T1000 (cell line): ENCODE measurements at regions not wholly inside any gene's neighbourhood (a gene's known extent, or its start where the extent isn't known, plus 50 kb on each side); places are given as distances from the start of the nearest gene placed in this dataset.

Source experiments
- DNase-seq: peaks from one replicate; lab custom pipeline; 2025; ENCODE audit warnings: mixed read lengths; lab: John Stamatoyannopoulos, UW

DNA sequence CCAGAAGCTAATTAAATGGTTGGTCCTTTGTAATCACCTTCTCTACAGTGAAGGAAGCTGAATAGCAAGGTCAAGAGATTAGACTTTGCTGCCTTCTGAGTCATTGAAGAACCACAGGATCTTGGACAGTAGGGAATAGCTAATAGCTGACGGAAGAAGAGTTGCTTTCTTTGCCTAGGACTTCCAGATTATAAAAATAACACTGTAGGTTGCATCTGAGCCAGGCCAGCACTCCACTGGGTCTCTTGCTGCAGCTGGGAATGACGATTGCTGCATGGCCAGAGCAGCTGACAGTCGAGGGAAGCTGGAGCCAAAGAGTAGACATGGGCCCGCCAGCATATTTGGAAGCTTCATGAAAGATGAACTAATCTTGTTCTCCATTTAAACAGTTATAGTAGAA is 81.5 kb upstream of the KCNMB2 start:
- no peak for DNase-seq

DNA sequence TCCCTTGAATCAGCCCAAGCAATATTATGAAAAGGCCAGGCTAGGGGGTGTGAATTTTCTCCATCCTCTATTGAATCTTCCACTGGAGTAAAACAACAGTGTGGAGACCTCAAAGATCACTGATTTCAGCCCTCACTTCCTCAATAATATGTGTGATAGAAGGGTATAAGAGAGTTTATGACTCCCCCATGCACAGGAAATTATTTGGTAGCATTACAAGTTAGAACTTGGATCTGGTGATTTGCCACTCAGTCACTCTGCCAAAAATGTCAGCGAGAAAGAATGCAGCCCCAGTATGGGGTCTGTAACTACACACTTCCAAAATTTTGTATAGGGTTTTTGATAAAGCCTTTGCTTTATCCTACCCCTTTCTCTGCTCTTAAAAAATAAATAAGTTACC is 81.0 kb upstream of the KCNMB2 start:
- DNase-seq = no peak

DNA sequence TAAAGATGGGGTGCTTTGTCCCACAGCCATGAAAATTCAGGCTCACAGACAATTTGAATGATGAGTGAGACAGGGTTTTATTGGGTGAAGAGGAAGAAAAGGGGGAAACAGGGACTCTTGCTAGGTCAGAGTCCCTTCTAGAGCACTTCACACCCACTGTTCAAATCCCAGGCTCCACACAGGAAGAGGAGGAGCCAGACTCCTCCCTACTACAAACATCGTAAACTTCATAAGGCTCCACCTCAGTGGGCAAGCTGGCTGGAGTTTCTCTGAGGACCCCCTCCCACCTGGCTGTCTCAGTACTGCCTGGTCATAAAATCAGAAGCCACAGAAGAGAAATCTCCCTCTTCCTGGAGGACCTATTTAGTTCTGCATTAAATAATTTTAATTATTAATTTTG is 80.3 kb upstream of the KCNMB2 start:
- DNase-seq = no peak

DNA sequence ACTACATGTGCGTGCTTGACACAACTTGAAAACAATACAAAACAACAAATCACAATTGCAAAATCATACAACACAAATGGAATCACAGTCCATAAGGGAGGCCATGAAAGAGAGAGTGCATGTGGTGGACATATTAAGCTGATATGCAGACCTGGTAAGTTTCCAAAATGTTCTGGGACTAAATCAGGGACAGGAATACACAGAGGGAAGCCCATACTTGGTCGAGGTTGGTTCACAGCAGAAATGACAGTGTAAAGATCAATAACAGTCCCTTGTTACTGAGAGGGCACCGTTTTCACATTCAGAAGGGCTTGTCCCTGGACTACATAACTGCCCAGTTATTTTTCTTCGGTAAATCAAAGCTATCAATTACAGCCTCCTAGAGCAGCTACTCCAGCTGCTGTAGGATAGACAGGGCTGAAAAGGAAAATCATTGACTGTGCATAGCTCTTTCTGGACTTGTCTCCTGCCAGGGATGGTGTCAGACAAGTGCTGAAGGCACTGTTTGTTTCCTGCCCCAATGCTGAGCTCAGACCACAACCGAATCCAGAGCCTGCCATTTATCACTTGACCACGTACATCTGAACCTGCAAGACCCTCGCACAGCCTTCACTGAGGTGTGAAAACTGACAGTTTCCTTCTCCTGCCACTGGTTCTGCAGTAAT is 79.5 kb upstream of the KCNMB2 start:
- DNase-seq = no peak

DNA sequence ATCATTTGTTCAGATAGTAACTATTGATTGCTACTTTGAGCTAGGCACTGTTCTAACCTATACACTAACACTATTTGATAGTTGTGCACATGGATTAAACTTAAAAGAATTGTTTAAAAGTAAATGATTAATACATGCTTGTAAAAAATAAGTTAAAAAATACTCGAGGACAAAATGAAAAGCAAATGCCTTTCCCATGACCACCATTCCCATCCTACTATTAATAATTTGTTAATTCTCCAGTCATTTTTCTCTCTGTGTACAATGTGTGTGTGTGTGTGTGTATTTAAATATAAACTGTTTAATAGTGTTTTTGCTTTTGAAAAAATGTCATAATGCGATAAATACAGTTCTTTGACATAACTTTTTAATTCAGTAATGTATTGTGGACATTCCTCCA is 78.7 kb upstream of the KCNMB2 start:
- no peak for DNase-seq

DNA sequence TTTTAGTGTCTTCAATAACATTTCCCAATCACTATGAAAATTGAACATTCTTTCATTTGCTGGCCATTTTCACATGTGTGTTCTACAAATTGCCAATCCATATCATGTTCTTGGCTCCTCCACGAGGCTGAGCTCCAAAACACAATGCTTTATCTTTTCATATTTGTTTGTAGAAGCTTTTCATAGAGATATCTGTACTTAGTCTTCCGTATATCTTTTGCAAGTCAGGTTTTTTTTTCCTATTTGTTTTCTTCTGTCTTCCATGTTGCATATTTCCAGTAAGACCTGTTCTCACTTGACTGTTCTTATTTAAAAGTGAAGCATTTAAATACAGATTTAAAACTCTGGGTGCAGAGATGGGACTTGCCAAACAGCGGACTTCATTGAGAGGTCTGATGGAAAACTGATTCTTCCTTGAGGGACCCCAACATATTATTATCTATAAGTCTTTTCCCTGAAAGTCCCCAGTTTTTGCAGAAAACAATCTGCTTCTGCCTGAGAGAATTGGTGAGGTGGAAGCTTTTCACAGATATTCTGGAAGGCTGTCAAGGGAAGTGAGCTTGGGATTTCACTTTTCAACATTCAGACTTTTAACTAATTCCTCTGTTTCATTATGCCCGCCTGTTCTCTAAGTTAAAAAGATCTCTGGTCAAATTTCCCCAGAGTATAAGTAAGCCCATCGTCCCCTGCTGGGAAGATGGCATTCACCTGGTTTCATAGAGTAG is 77.8 kb upstream of the KCNMB2 start:
- no peak for DNase-seq

DNA sequence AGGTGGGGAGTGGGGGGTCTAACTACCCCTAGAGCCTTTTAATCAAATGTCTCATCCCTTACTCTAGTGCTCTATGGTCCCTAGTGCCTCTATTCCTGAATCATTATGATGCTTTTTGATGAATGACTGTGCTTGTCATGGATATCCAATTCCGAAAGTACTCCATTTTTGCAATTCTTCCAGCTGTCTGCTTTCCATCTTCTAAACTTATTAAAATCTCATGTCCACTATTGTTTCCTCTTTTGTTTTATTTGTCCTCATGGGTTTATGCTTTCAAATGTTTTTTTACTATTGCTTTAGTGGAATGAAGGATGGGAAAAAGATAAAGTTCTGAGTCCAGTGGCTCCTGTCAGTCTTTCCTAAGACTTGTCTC is 77.2 kb upstream of the KCNMB2 start:
- DNase-seq = no peak

- no peak for DNase-seq
Measured at GRCh38 chr3:178465260-178466180, 70.7 kb upstream of the KCNMB2 start.

DNA sequence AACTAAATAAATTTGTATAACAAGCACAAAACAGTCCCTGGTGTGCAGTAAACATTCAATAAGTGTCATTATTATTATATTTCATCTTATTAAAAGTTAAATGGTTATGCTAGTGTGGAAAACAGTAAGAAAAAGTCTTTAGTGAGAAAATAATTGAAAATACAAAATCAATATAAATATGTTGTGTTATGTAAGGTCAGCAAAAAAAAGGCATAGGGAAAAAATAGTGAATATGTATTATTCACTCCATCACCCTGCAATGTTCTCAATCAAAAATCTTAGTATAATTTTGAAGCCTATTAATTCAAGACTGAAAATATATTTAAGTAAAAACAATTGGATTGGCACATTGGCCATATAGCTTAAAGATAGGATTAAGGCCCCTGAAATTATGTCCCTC is 63.3 kb upstream of the KCNMB2 start:
- DNase-seq = no peak

DNA sequence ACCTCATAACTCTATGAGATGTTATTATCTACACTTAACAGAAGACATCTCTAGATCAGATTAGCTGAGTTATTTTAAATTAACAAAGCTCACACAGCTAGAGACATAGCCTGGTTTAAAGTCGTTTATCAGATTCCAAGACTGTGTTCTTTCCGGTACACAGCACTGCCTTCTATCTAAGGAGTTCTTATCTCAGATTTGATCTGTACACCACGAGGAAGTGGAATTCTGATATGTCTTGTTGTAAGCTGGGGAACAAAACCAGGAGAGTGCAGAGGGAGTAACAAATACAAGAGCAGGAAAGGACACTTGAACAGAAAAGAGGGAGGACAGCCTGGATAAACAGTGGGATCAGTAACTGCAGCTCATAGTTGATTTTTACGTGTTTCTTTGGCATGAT is 61.7 kb upstream of the KCNMB2 start:
- no peak for DNase-seq

DNA sequence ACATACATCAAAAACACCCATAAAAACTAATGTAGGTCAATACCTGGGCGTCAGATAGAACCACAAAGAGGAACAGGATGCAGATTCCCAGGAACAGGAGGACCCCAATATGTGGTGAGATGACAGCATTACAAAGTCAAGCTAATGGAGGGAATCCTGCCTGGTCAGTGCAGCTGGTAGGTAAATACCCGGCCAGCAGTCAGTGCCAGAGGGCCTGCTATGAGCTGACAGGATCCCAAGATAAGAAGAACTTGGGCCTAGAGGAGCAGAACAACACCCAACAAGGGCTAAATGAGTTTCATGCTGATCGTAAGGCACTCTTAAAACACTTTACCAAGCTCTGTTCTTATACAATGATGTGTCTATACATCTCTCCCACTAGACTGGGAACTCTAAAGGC is 61.2 kb upstream of the KCNMB2 start:
- DNase-seq = no peak

GRCh38 chr3:178476886-178477285 is 59.4 kb upstream of the KCNMB2 start:
- DNase-seq = no peak

DNA sequence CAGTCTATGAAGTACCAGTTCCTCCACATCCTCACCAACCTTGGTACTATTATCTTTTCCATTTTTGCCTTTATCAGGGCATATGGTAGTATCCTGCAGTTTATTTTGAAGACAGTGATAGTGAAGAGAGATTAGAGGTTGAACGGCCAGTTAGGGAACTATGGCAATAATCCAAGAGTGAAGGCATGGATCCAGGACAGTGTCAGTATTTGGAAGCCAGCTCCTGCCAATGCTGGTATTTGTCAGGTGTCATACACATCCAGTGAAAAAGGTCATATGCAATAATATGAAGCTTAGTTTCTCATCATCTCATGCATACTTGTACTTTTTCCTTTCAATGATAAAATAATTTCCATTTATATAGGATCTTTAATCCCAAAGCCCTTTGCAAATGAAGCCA is 56.8 kb upstream of the KCNMB2 start:
- no peak for DNase-seq

DNA sequence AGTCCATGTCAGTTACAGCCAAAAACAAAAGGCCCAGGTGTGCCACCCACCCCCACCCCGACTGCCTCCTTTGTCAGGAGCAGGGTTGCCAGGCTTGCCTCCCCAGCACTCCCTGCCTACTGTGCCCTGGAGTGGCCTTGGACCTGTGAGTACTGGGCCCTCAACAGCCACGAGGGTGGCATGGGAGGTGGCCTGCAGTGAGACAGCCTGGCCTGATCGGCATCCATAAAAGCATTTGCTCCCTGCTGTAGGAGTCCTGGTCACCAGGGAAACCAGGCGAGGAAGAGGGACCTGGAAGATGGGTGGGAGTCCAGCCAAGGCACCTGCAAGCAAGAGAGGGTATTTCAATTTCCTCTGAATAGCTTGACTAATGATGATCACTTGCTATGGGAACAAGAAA is 56.4 kb upstream of the KCNMB2 start:
- DNase-seq = no peak

DNA sequence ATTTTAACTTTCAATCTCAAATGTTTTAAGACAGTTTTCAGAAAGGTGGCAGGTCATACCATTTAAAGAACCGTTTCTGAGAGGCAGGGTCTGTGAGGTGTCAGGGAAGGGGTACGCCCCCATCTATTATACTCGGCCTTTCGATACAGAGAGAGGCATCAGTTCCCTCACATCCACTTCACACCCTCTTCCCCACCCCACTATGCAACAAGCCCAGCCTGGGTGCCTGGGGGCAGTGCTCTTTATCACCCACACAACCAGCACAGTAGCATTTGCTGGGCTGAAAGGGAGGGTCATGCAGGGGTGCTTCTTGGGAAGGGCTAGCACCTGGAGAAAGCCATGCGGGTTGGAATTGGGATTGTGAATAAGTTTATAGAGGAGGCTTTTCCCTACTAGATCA is 56.0 kb upstream of the KCNMB2 start:
- DNase-seq = no peak

DNA sequence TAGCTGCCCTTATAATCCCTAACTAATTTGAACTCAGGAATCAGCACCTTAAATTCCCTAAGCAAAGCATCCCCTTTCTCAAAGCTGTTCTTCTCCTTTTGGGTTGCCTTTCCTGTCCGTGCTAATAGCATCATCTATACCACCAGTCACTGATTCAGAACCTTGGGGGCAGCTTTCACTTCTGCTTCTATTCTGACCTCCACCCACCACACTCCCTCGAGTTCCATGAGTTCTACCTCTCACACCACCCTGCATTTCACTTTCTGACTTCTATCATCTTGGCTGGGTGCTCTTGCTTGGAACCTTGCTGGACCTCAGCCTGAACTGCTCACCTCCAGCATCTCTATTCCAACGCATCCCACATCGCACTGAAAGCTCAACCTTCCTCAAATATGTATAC is 55.4 kb upstream of the KCNMB2 start:
- DNase-seq = no peak

GRCh38 chr3:178482981-178483380 is 53.3 kb upstream of the KCNMB2 start:
- no peak for DNase-seq

DNA sequence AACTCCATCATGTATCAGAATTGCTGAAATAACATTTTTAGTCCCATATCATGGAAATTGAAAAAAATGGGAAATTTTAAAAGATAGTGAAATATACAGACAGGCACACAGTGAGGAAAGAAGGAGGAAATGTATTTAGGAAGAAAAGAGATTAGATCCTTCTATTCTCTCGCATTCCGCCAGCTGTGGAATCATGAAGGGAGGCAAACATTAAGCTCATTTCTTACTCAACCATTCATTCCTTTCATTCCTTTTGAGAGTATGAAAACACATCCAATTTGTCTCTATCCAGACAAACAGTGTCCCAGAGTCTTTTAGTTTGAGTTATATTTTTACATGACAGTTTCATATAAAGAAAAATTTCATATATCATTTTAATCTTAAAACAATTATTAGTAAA is 52.5 kb upstream of the KCNMB2 start:
- no peak for DNase-seq

DNA sequence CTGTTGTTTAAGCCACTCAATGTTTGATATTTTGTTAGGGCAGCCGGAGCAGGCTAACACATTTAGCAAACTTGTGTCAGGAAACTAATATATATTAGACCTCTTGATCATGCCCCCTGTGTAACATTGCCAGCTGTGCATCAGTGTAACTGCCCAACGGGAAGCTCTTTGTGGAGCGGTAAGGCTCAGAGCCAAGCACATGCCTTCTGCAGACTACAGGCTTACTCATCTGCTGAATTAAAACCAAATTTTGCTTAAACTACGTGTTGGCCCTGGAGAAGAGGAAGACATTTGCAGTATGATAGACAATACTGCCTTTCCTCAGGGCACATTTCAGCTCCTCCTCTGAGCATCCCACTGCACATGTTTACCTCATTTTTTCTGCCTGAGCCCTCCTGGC is 50.5 kb upstream of the KCNMB2 start:
- DNase-seq = no peak
